ENCODE measurements at regions not wholly inside any gene's neighbourhood (a gene's known extent, or its start where the extent isn't known, plus 50 kb on each side); places are given as distances from the start of the nearest gene placed in this dataset.

DNA sequence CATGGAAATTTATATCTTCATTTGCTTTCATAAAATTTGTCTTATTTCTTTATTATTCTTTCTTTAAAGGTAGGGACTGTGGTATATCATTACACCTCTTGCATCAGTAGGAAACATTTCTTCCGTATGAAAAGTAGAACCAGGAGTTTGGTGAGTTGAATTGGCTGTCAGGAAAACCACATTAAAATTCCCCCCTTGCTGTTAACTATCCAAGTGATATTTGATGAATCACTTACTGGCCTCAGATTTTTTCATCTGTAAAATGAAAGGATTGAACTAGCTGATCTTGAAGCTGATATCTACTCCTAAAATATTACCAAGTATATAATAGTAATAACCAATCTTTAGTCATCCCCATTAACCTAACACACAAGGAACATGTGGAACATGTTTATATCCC is 460.9 kb downstream of the GJA1 start:
- no peak for DNase-seq (ENCODE audit: low spot score in 2 of 2)
- no peak overlapping the region for H3K27ac ChIP-seq
- peaks cover 0 to 4% (median 0%) of the 10 kb centered on the region in 4 donors for H3K4me1 ChIP-seq
- 70 to 74% methylated on average over 1 of the region's 1 CpG for WGBS, 2 donors
- H3K4me3 ChIP-seq: no peak overlapping the region
- H3K9me3 ChIP-seq: no peaks in the 10 kb centered on the region
- TF ChIP-seq EP300 (IDR thresholded peaks at IDR 0.05) (no peak), POLR2A (IDR thresholded peaks at IDR 0.05) (no peak)
- no peaks in the 10 kb centered on the region for H3K27me3 ChIP-seq
- no peaks in the 10 kb centered on the region for H3K36me3 ChIP-seq

- H3K36me3 ChIP-seq: no peaks in the 10 kb centered on the region
- H3K4me3 ChIP-seq: no peak overlapping the region
- no peak overlapping the region for H3K27ac ChIP-seq
- no peaks in the 10 kb centered on the region for H3K9me3 ChIP-seq
- no peaks in the 10 kb centered on the region for H3K27me3 ChIP-seq
- TF ChIP-seq POLR2A (IDR thresholded peaks at IDR 0.05): no peak
- no peak for TF ChIP-seq CTCF (IDR thresholded peaks at IDR 0.05)
- no peak for TF ChIP-seq EP300 (IDR thresholded peaks at IDR 0.05)
- no peak for DNase-seq (ENCODE audit: low spot score in 2 of 2)
- peaks cover 0 to 4% (median 0%) of the 10 kb centered on the region in 4 donors for H3K4me1 ChIP-seq
- WGBS, 2 donors: 72 to 82% methylated on average over 3 of the region's 3 CpGs
Observed at GRCh38 chr6:121896771-121897170, 461.3 kb downstream of the GJA1 start.

GRCh38 chr6:121897337-121897760 is 461.9 kb downstream of the GJA1 start:
- H3K9me3 ChIP-seq: no peaks in the 10 kb centered on the region
- DNase-seq (ENCODE audit: low spot score in 2 of 2): no peak
- H3K4me1 ChIP-seq: peaks cover 0 to 4% (median 0%) of the 10 kb centered on the region in 4 donors
- H3K36me3 ChIP-seq: no peaks in the 10 kb centered on the region
- H3K27me3 ChIP-seq: no peaks in the 10 kb centered on the region
- H3K4me3 ChIP-seq: no peak overlapping the region
- no peak for TF ChIP-seq POLR2A (IDR thresholded peaks at IDR 0.05)
- TF ChIP-seq EP300 (IDR thresholded peaks at IDR 0.05): no peak
- no peak for TF ChIP-seq CTCF (IDR thresholded peaks at IDR 0.05)
- no peak overlapping the region for H3K27ac ChIP-seq
- WGBS, 2 donors: 86 to 87% methylated on average over 1 of the region's 1 CpG

- no peaks in the 10 kb centered on the region for H3K9me3 ChIP-seq
- no peak for DNase-seq (ENCODE audit: low spot score in 2 of 2)
- H3K4me3 ChIP-seq: no peak overlapping the region
- no peak overlapping the region for H3K27ac ChIP-seq
- H3K36me3 ChIP-seq: no peaks in the 10 kb centered on the region
- no peaks in the 10 kb centered on the region for H3K27me3 ChIP-seq
- no peak for TF ChIP-seq EP300 (IDR thresholded peaks at IDR 0.05)
- TF ChIP-seq CTCF (IDR thresholded peaks at IDR 0.05): no peak
- TF ChIP-seq POLR2A (IDR thresholded peaks at IDR 0.05): no peak
- peaks cover 0 to 4% (median 0%) of the 10 kb centered on the region in 4 donors for H3K4me1 ChIP-seq
Observed at GRCh38 chr6:121901432-121901831, 466.0 kb downstream of the GJA1 start.

DNA sequence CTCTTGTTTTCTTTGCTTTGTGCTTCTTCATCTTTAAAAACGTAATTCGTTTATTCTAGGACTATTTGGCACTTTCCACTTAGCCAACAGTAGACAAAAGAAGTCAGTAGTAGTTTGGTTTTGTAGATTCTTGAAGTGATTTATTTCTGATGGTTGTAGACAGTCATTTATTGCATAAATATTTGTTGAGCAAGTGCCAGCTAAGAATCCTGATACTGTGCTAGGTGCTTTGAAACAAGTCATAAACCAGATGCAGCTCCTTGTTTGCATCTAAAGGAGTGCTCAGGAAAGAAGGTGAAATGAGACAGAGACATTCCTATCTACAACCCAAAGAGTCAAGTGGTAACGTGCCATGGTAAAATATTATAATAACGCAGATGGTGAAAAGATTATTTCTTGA is 469.1 kb downstream of the GJA1 start:
- 68 to 74% methylated on average over 4 of the region's 4 CpGs for WGBS, 2 donors
- H3K27ac ChIP-seq: no peak overlapping the region
- TF ChIP-seq EP300 (IDR thresholded peaks at IDR 0.05): no peak
- TF ChIP-seq POLR2A (IDR thresholded peaks at IDR 0.05): no peak

DNA sequence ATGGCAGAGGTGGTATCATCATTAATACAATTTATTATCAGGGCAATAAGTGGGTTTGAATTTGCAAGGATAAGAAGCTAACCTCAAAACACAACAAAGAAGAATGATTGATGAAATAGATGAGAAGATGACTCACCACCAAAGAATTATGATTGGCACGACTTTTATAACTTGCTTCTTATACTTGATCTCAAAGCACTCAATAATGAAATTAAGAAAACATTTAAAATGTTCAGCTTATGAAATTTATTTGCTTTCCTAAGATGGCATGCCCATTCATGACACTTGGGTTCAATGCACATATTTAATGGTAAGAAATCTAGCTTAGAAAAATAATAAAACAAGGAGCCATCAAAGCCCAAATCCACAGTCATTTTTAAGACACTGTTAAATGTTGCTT is 477.5 kb downstream of the GJA1 start:
- no peak overlapping the region for H3K27ac ChIP-seq
- DNase-seq (ENCODE audit: low spot score in 2 of 2): no peak
- no peaks in the 10 kb centered on the region for H3K36me3 ChIP-seq
- peaks cover 0 to 39% (median 0%) of the 10 kb centered on the region in 4 donors for H3K9me3 ChIP-seq
- H3K4me1 ChIP-seq: no peaks in the 10 kb centered on the region
- TF ChIP-seq POLR2A (IDR thresholded peaks at IDR 0.05): no peak
- H3K4me3 ChIP-seq: no peak overlapping the region
- H3K27me3 ChIP-seq: no peaks in the 10 kb centered on the region
- WGBS, 2 donors: 64 to 73% methylated on average over 1 of the region's 1 CpG

More for the DNA sequence above, 469.1 kb downstream of the GJA1 start:
- Histone ChIP-seq H3K4me3 (no peak overlapping the region), H3K9me3 (peaks cover 0 to 26% (median 0%) of the 10 kb centered on the region in 4 donors), H3K36me3 (no peaks in the 10 kb centered on the region), H3K4me1 (no peaks in the 10 kb centered on the region), H3K27me3 (no peaks in the 10 kb centered on the region)
- no peak for DNase-seq (ENCODE audit: low spot score in 2 of 2)

DNA sequence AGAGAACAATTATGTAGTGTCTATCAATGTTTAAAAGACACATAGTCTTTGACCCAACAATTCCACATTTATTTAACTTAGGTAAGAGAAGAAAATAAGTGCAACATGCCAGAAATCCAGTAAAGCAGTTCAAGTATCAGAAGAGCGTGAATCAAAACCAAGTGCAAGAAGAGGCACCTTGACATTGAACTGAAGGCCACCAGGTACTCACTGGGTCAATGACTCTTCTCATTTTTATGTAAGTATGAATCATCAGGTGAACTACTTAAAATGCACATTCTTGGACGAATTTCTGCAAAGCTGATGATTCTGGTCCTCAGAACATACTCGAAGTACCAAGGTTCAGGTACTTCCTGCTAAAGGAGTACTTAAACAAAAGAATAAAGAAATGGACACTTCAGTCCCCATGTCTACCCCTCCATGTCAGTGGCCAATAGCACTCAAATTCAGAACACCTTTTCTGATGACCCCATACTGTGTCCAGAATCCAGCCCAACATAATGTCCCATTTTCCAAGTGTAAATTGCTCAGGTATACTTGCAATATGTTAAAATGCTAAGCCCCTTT is 481.9 kb downstream of the GJA1 start:
- 90 to 92% methylated on average over 3 of the region's 3 CpGs for WGBS, 2 donors
- no peaks in the 10 kb centered on the region for H3K36me3 ChIP-seq
- peaks cover 0 to 2% (median 0%) of the 10 kb centered on the region in 4 donors for H3K4me1 ChIP-seq
- H3K27me3 ChIP-seq: no peaks in the 10 kb centered on the region
- H3K9me3 ChIP-seq: no peaks in the 10 kb centered on the region
- H3K27ac ChIP-seq: no peak overlapping the region
- TF ChIP-seq POLR2A (IDR thresholded peaks at IDR 0.05): no peak
- TF ChIP-seq CTCF (IDR thresholded peaks at IDR 0.05): no peak
- no peak for TF ChIP-seq EP300 (IDR thresholded peaks at IDR 0.05)
- H3K4me3 ChIP-seq: no peak overlapping the region
- DNase-seq (ENCODE audit: low spot score in 2 of 2): no peak

Measured in tibial nerve (tissue), 4 donors.